Heart right ventricle (tissue), 16 donors: ENCODE measurements at regions not wholly inside any gene's neighbourhood (a gene's known extent, or its start where the extent isn't known, plus 50 kb on each side); places are given as distances from the start of the nearest gene placed in this dataset.
A peak's percentile ranks its signal among the peaks of the same experiment; 100 is the strongest.

Source experiments
- ATAC-seq, 8 donors: fragments of 200-7000 bp; cut with Tn5 transposase; one replicate each; pipeline ENCODE4 v1.9.1; 2020; ENCODE audit warnings: mild to moderate bottlenecking in 8 of 8, moderate library complexity in 8 of 8, moderate number of reproducible peaks in 1 of 8
- DNase-seq, 2 donors: peaks; one replicate each; pipeline ENCODE4 v3.0.0-alpha.2; 2020
- H3K27ac ChIP-seq, 10 donors: fragments of 200-600 bp; sonication (generic) in 2 of 10; one replicate each; pipeline versions ENCODE4 v1.5.0 to v1.8.0; 2020 to 2022; ENCODE audit warnings: mild to moderate bottlenecking in 3 of 10
- H3K27me3 ChIP-seq, 7 donors: fragments of 200-600 bp; one replicate each; pipeline ENCODE4 v1.8.0; 2021 to 2022; ENCODE audit warnings: mild to moderate bottlenecking in 2 of 7
- H3K36me3 ChIP-seq, 9 donors: fragments of 200-600 bp; sonication (generic) in 1 of 9; one replicate each; pipeline versions ENCODE4 v1.5.0 to v1.8.0; 2020 to 2022; ENCODE audit warnings: mild to moderate bottlenecking in 2 of 9
- H3K4me1 ChIP-seq, 9 donors: fragments of 200-600 bp; sonication (generic) in 1 of 9; one replicate each; pipeline versions ENCODE4 v1.5.0 to v1.8.0; 2020 to 2022; ENCODE audit warnings: mild to moderate bottlenecking in 4 of 9
- H3K4me3 ChIP-seq, 10 donors: fragments of 200-600 bp; sonication (generic) in 2 of 10; one replicate each; pipeline versions ENCODE4 v1.5.0 to v1.8.0; 2020 to 2022; ENCODE audit warnings: mild to moderate bottlenecking in 7 of 10, moderate library complexity in 2 of 10
- H3K9me3 ChIP-seq, 11 donors: fragments of 200-600 bp in 10 of 11; sonication (generic) in 2 of 11; one replicate each; pipeline versions ENCODE4 v1.5.0 to v1.8.0; 2013 to 2022; ENCODE audit warnings: mild to moderate bottlenecking in 2 of 11, control low read depth in 1 of 11, moderate library complexity in 1 of 11
- WGBS, 2 donors: extraction: QIAGEN DNeasy Blood & Tissue Kit; methylation state at CpG; one replicate each; pipeline ENCODE4 v1.1.7; 2013; ENCODE audit warnings: inconsistent platforms in 1 of 2; 5-methylcytosine and 5-hydroxymethylcytosine counted together
- intact Hi-C, 10 donors: fragments of 100-400 bp; cut with DNase I; formaldehyde crosslinking; loops; one replicate each; pipeline versions ENCODE4 v1.11.1 to v1.14.2; 2022
- TF ChIP-seq, protein P1 (sequence below), 9 donors: fragments of 200-600 bp; sonication (generic) in 2 of 9; IDR thresholded peaks; one replicate each; pipeline versions ENCODE4 v1.5.0 to v1.8.0; 2021 to 2022; ENCODE audit warnings: antibody characterized with exemption in 9 of 9, mild to moderate bottlenecking in 5 of 9, moderate library complexity in 1 of 9
- donor health status: Arrhythmogenic right ventricular cardiomyopathy.
- donor health status: ischemic (EF 13 %, LVEDD 7.1; RV severe dilation, severe dysfunction).
- donor health status: healthy with polysubstance abuse.
- donor health status: DM: no; HTN: yes; CAD: no.
- donor health status: DM: no; HTN: no; CAD: no.
- donor health status: ischemic (EF 25% LVEDD 6.9; RV normal size, moderate dysfunction).
- donor health status: ischemic (EF 25% LVEDD 5.7; RV mildly dilated, moderate dysfunction).
- donor health status: healthy.
- donor health status: DM: yes; HTN: yes; CAD: no.
- donor health status: Ischemic cardiomyopathy.
- donor health status: ischemic (EF 35%, LVEDD 5.7; RV mildly dilated, moderate dysfunction).
- donor health status: nonischemic (EF 11% LVEDD 7.7; RV severe dilation, severe dysfunction).
- donor health status: DM: yes; HTN: yes; CAD: no.
- donor health status: PGD.
- donor health status: ischemic (EF 29% LVEDD 5.4; RV normal size, mild dysfunction).
- donor health status: nonischemic (EF 23%, LVEDD 6.1; RV moderate dilation, normal function).

DNA sequence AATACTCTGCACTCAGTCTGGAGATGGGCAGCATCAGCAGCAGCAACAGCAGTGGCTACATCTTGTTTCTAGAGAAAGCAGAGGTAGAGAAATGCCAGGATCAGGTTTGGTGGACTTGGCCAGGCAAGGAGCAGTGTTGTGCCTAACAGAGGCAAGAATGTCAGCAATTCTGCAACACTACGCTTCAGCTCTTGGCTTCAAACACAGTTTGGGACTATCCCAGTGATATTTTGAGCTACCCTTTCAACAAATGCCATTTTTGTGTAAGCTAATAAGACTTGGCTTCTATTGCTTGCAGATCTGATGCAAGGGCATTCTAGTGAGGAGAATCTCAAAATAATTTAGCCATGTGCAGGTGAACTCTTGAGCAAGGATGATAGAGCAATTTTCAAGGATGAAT, 271.3 kb downstream of the PCDH20 start:
- 32 to 47% methylated on average over 1 of the region's 1 CpG for WGBS, 2 donors
- intact Hi-C loops = no loop called here
- no peak overlapping the region for H3K4me3 ChIP-seq
- DNase-seq (no peak), ATAC-seq (peak in 2 of 8 donors; percentile 22 to 60)
- H3K9me3 ChIP-seq = peaks cover 0 to 16% (median 0%) of the 10 kb centered on the region in 11 donors
- no peaks in the 10 kb centered on the region for H3K27me3 ChIP-seq
- H3K27ac ChIP-seq = no peak overlapping the region
- H3K4me1 ChIP-seq = peaks cover 0 to 19% (median 0%) of the 10 kb centered on the region in 9 donors
- TF ChIP-seq, protein P1, sequence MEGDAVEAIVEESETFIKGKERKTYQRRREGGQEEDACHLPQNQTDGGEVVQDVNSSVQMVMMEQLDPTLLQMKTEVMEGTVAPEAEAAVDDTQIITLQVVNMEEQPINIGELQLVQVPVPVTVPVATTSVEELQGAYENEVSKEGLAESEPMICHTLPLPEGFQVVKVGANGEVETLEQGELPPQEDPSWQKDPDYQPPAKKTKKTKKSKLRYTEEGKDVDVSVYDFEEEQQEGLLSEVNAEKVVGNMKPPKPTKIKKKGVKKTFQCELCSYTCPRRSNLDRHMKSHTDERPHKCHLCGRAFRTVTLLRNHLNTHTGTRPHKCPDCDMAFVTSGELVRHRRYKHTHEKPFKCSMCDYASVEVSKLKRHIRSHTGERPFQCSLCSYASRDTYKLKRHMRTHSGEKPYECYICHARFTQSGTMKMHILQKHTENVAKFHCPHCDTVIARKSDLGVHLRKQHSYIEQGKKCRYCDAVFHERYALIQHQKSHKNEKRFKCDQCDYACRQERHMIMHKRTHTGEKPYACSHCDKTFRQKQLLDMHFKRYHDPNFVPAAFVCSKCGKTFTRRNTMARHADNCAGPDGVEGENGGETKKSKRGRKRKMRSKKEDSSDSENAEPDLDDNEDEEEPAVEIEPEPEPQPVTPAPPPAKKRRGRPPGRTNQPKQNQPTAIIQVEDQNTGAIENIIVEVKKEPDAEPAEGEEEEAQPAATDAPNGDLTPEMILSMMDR (IDR thresholded peaks at IDR 0.05) = no peak
- no peaks in the 10 kb centered on the region for H3K36me3 ChIP-seq

DNA sequence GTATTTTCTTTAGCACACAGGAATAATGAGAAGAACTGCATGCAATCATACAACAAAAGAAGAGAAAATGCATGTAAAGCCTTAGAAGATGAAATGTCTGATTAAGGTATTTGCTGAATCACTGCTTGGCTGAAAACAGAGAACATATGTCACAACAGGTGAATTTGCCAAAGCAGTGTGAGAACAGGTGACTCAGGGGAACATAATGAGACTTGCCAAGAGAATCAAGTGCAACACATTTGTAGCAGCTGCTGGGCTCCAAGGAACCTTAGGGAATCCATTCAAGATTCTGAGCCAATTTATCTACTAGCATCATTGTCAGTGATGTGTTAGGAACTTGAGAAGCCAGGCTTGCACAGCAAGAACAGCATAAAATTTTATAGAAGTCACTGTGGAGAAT, 273.1 kb downstream of the PCDH20 start:
- no peak for ATAC-seq
- intact Hi-C loops = no loop called here

DNA sequence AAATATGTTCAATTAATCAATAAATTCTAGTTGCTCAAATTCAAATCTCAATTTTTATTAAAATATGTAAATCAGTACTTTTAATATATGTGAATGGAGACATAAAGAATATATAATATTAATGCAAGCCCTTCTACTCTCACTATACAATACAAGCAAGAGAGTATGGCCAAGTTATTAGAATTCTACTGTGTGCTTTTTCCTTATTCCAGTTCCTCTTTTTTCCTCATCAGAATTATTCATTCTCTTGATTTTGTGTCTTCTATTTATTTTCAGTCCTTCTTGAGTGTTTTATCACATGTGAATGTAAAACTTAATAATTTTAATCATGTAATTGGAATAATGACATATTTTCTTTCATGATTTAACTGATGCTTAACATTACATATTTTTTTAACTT, 276.8 kb downstream of the PCDH20 start:
- intact Hi-C loops = no loop called here
- H3K9me3 ChIP-seq = peaks cover 0 to 3% (median 0%) of the 10 kb centered on the region in 11 donors
- H3K4me1 ChIP-seq = peaks cover 0 to 6% (median 0%) of the 10 kb centered on the region in 9 donors
- no peak overlapping the region for H3K27ac ChIP-seq
- TF ChIP-seq, protein P1 (IDR thresholded peaks at IDR 0.05) = no peak
- H3K27me3 ChIP-seq = no peaks in the 10 kb centered on the region
- H3K36me3 ChIP-seq = no peaks in the 10 kb centered on the region
- DNase-seq (no peak), ATAC-seq (no peak)
- no peak overlapping the region for H3K4me3 ChIP-seq

More for the DNA sequence above, 273.1 kb downstream of the PCDH20 start:
- TF ChIP-seq, protein P1 (IDR thresholded peaks at IDR 0.05) = no peak
- H3K9me3 ChIP-seq = peaks cover 0 to 17% (median 0%) of the 10 kb centered on the region in 11 donors
- no peak overlapping the region for H3K27ac ChIP-seq
- no peak overlapping the region for H3K4me3 ChIP-seq
- no peaks in the 10 kb centered on the region for H3K36me3 ChIP-seq
- H3K4me1 ChIP-seq = peaks cover 0 to 12% (median 0%) of the 10 kb centered on the region in 9 donors
- H3K27me3 ChIP-seq = no peaks in the 10 kb centered on the region
- DNase-seq = no peak

DNA sequence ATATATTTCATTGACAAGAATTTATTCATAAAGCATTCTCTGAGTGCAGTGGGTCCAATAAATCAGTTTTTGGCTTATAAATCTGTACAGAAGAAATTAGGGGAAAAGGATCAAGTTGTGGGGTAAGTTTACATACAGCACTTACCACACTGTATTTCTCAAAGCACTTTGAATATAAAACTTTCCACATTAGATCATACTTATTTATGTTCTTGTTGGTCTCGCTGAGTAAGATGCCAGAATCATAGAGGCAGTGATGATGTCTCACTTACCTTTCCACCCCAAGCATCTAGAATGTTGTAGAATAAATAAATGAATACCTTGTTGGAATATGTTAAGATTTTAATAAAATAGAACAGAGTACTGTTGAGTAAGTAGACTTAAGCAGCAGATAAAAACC, 279.1 kb downstream of the PCDH20 start:
- ATAC-seq (peak in 3 of 8 donors; percentile 24 to 70 (median 48)), DNase-seq (no peak)
- TF ChIP-seq, protein P1 (IDR thresholded peaks at IDR 0.05) = no peak
- 61% methylated on average over 1 of the region's 1 CpG for whole genome bisulfite sequencing, 2 donors
- Histone ChIP-seq H3K9me3 (peaks cover 0 to 3% (median 0%) of the 10 kb centered on the region in 11 donors), H3K4me1 (peaks cover 0 to 5% (median 0%) of the 10 kb centered on the region in 9 donors), H3K27ac (no peak overlapping the region), H3K36me3 (no peaks in the 10 kb centered on the region), H3K27me3 (no peaks in the 10 kb centered on the region), H3K4me3 (no peak overlapping the region)
- intact Hi-C loops = no loop called here
